ENCODE measurements at regions not wholly inside any gene's neighbourhood (a gene's known extent, or its start where the extent isn't known, plus 50 kb on each side); places are given as distances from the start of the nearest gene placed in this dataset.

- H3K27ac ChIP-seq (ENCODE audit: low read depth, low read length), result no peak overlapping the region
- no peaks in the 10 kb centered on the region for H3K36me3 ChIP-seq (ENCODE audit: control insufficient read depth, insufficient read depth, low read length)
- no peaks in the 10 kb centered on the region for H3K4me1 ChIP-seq (ENCODE audit: control insufficient read depth, insufficient read depth, low read length)
- no peaks in the 10 kb centered on the region for H3K27me3 ChIP-seq (ENCODE audit: control insufficient read depth, insufficient read depth, low read length)
- H3K9ac ChIP-seq (ENCODE audit: low read length), result no peak overlapping the region
- H3K4me3 ChIP-seq (ENCODE audit: low read length), result no peak overlapping the region
These were observed 354.8 kb downstream of the ENC1 start for GRCh38 chr5:74285675-74286280.

- Histone ChIP-seq H3K27ac (ENCODE audit: low read depth, low read length) (no peak overlapping the region), H3K9ac (ENCODE audit: low read length) (no peak overlapping the region)
These were observed 358.0 kb downstream of the ENC1 start for GRCh38 chr5:74282490-74282889.

GRCh38 chr5:74281166-74281565, 359.4 kb downstream of the ENC1 start:
- no peak overlapping the region for H3K4me3 ChIP-seq (ENCODE audit: low read length)
- no peaks in the 10 kb centered on the region for H3K4me1 ChIP-seq (ENCODE audit: control insufficient read depth, insufficient read depth, low read length)
- no peaks in the 10 kb centered on the region for H3K27me3 ChIP-seq (ENCODE audit: control insufficient read depth, insufficient read depth, low read length)
- H3K9ac ChIP-seq (ENCODE audit: low read length), result no peak overlapping the region
- H3K36me3 ChIP-seq (ENCODE audit: control insufficient read depth, insufficient read depth, low read length), result no peaks in the 10 kb centered on the region
- no peak overlapping the region for H3K27ac ChIP-seq (ENCODE audit: low read depth, low read length)

More at GRCh38 chr5:74282490-74282889, 358.0 kb downstream of the ENC1 start:
- Histone ChIP-seq H3K4me3 (ENCODE audit: low read length) (no peak overlapping the region), H3K36me3 (ENCODE audit: control insufficient read depth, insufficient read depth, low read length) (no peaks in the 10 kb centered on the region), H3K27me3 (ENCODE audit: control insufficient read depth, insufficient read depth, low read length) (no peaks in the 10 kb centered on the region), H3K4me1 (ENCODE audit: control insufficient read depth, insufficient read depth, low read length) (no peaks in the 10 kb centered on the region)

GRCh38 chr5:74280306-74280705, 360.2 kb downstream of the ENC1 start:
- Histone ChIP-seq H3K4me1 (ENCODE audit: control insufficient read depth, insufficient read depth, low read length) (no peaks in the 10 kb centered on the region), H3K36me3 (ENCODE audit: control insufficient read depth, insufficient read depth, low read length) (no peaks in the 10 kb centered on the region), H3K4me3 (ENCODE audit: low read length) (no peak overlapping the region), H3K9ac (ENCODE audit: low read length) (no peak overlapping the region), H3K27me3 (ENCODE audit: control insufficient read depth, insufficient read depth, low read length) (no peaks in the 10 kb centered on the region), H3K27ac (ENCODE audit: low read depth, low read length) (no peak overlapping the region)

GRCh38 chr5:74279244-74279643, 361.3 kb downstream of the ENC1 start:
- Histone ChIP-seq H3K4me3 (ENCODE audit: low read length) (no peak overlapping the region), H3K27me3 (ENCODE audit: control insufficient read depth, insufficient read depth, low read length) (no peaks in the 10 kb centered on the region), H3K9ac (ENCODE audit: low read length) (no peak overlapping the region), H3K4me1 (ENCODE audit: control insufficient read depth, insufficient read depth, low read length) (no peaks in the 10 kb centered on the region), H3K27ac (ENCODE audit: low read depth, low read length) (no peak overlapping the region), H3K36me3 (ENCODE audit: control insufficient read depth, insufficient read depth, low read length) (no peaks in the 10 kb centered on the region)

- Histone ChIP-seq H3K4me1 (ENCODE audit: control insufficient read depth, insufficient read depth, low read length) (no peaks in the 10 kb centered on the region), H3K36me3 (ENCODE audit: control insufficient read depth, insufficient read depth, low read length) (no peaks in the 10 kb centered on the region), H3K4me3 (ENCODE audit: low read length) (no peak overlapping the region), H3K27ac (ENCODE audit: low read depth, low read length) (no peak overlapping the region), H3K27me3 (ENCODE audit: control insufficient read depth, insufficient read depth, low read length) (no peaks in the 10 kb centered on the region), H3K9ac (ENCODE audit: low read length) (no peak overlapping the region)
These were observed 363.1 kb downstream of the ENC1 start for GRCh38 chr5:74277418-74277817.

- Histone ChIP-seq H3K27me3 (ENCODE audit: control insufficient read depth, insufficient read depth, low read length) (no peaks in the 10 kb centered on the region), H3K27ac (ENCODE audit: low read depth, low read length) (no peak overlapping the region), H3K36me3 (ENCODE audit: control insufficient read depth, insufficient read depth, low read length) (no peaks in the 10 kb centered on the region), H3K4me1 (ENCODE audit: control insufficient read depth, insufficient read depth, low read length) (no peaks in the 10 kb centered on the region), H3K9ac (ENCODE audit: low read length) (no peak overlapping the region), H3K4me3 (ENCODE audit: low read length) (no peak overlapping the region)
These were observed 365.1 kb downstream of the ENC1 start for GRCh38 chr5:74275171-74275992.

GRCh38 chr5:74274326-74274725, 366.2 kb downstream of the ENC1 start:
- Histone ChIP-seq H3K9ac (ENCODE audit: low read length) (no peak overlapping the region), H3K27me3 (ENCODE audit: control insufficient read depth, insufficient read depth, low read length) (no peaks in the 10 kb centered on the region), H3K36me3 (ENCODE audit: control insufficient read depth, insufficient read depth, low read length) (no peaks in the 10 kb centered on the region), H3K4me1 (ENCODE audit: control insufficient read depth, insufficient read depth, low read length) (no peaks in the 10 kb centered on the region), H3K4me3 (ENCODE audit: low read length) (no peak overlapping the region), H3K27ac (ENCODE audit: low read depth, low read length) (no peak overlapping the region)

GRCh38 chr5:74272831-74273451, 367.6 kb downstream of the ENC1 start:
- Histone ChIP-seq H3K4me1 (ENCODE audit: control insufficient read depth, insufficient read depth, low read length) (no peaks in the 10 kb centered on the region), H3K36me3 (ENCODE audit: control insufficient read depth, insufficient read depth, low read length) (no peaks in the 10 kb centered on the region), H3K27ac (ENCODE audit: low read depth, low read length) (no peak overlapping the region), H3K27me3 (ENCODE audit: control insufficient read depth, insufficient read depth, low read length) (no peaks in the 10 kb centered on the region), H3K9ac (ENCODE audit: low read length) (no peak overlapping the region), H3K4me3 (ENCODE audit: low read length) (no peak overlapping the region)

- Histone ChIP-seq H3K27ac (ENCODE audit: low read depth, low read length) (no peak overlapping the region), H3K27me3 (ENCODE audit: control insufficient read depth, insufficient read depth, low read length) (no peaks in the 10 kb centered on the region), H3K4me1 (ENCODE audit: control insufficient read depth, insufficient read depth, low read length) (no peaks in the 10 kb centered on the region), H3K36me3 (ENCODE audit: control insufficient read depth, insufficient read depth, low read length) (no peaks in the 10 kb centered on the region), H3K4me3 (ENCODE audit: low read length) (no peak overlapping the region), H3K9ac (ENCODE audit: low read length) (no peak overlapping the region)
These were observed 368.3 kb downstream of the ENC1 start for GRCh38 chr5:74272024-74272775.

GRCh38 chr5:74268297-74268696, 372.2 kb downstream of the ENC1 start:
- Histone ChIP-seq H3K4me3 (ENCODE audit: low read length) (no peak overlapping the region), H3K4me1 (ENCODE audit: control insufficient read depth, insufficient read depth, low read length) (no peaks in the 10 kb centered on the region), H3K27me3 (ENCODE audit: control insufficient read depth, insufficient read depth, low read length) (no peaks in the 10 kb centered on the region), H3K36me3 (ENCODE audit: control insufficient read depth, insufficient read depth, low read length) (no peaks in the 10 kb centered on the region), H3K27ac (ENCODE audit: low read depth, low read length) (no peak overlapping the region), H3K9ac (ENCODE audit: low read length) (no peak overlapping the region)

GRCh38 chr5:74266836-74267235, 373.7 kb downstream of the ENC1 start:
- no peak overlapping the region for H3K9ac ChIP-seq (ENCODE audit: low read length)
- H3K36me3 ChIP-seq (ENCODE audit: control insufficient read depth, insufficient read depth, low read length), result no peaks in the 10 kb centered on the region
- no peak overlapping the region for H3K27ac ChIP-seq (ENCODE audit: low read depth, low read length)
- H3K4me1 ChIP-seq (ENCODE audit: control insufficient read depth, insufficient read depth, low read length), result no peaks in the 10 kb centered on the region
- no peaks in the 10 kb centered on the region for H3K27me3 ChIP-seq (ENCODE audit: control insufficient read depth, insufficient read depth, low read length)
- H3K4me3 ChIP-seq (ENCODE audit: low read length), result no peak overlapping the region

All from rectal smooth muscle tissue (tissue), 1 donor.